NCI-H748 treated with DMSO at 0.1 percent for 48 hours (cell line): ENCODE measurements at regions not wholly inside any gene's neighbourhood (a gene's known extent, or its start where the extent isn't known, plus 50 kb on each side); places are given as distances from the start of the nearest gene placed in this dataset.
"Not testable (repeated sequence)": the region's sequence is repeated elsewhere in the genome, so short reads cannot be mapped to it uniquely, and the experiment has no call there.

Experiments
- DNase-seq: peaks from one replicate; lab custom pipeline; 2025; lab: John Stamatoyannopoulos, UW

GRCh38 chr7:152905949-152906348, 146.4 kb downstream of the ACTR3B start:
- no peak for DNase-seq

DNA sequence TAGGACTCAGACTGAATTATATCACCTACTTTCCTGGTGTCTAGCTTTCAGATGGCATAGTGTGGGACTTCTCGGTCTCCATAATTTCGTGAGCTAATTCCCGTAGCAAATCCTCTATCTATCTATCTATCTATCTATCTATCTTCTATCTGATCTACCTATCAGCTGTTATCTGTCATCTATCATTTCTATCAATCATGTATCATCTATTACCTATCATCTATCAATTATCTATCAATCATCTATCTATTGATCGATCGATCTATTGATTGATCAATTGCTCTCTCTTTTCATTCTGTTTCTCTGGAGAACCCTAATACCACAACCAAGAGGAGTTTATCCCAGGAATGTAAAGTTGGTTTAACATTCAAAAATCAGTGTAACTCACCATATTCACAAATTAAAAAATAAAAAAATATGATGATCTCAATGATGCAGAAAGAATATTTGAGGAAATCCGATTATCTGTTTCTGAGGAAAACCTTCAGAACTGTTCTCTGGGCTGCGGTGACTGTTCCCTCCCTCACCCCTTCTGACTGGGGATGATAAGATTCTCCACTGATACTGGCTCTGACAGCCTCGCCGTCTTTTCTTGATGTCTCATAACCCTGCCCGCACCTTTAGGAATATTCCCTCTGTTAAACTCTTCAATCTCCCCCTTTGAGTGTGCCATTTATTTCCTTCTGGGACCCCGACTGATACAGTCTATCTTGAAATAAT, 147.7 kb downstream of the ACTR3B start:
- DNase-seq: no peak

- DNase-seq: no peak
Measured at GRCh38 chr7:152909280-152909679, 149.7 kb downstream of the ACTR3B start.

DNA sequence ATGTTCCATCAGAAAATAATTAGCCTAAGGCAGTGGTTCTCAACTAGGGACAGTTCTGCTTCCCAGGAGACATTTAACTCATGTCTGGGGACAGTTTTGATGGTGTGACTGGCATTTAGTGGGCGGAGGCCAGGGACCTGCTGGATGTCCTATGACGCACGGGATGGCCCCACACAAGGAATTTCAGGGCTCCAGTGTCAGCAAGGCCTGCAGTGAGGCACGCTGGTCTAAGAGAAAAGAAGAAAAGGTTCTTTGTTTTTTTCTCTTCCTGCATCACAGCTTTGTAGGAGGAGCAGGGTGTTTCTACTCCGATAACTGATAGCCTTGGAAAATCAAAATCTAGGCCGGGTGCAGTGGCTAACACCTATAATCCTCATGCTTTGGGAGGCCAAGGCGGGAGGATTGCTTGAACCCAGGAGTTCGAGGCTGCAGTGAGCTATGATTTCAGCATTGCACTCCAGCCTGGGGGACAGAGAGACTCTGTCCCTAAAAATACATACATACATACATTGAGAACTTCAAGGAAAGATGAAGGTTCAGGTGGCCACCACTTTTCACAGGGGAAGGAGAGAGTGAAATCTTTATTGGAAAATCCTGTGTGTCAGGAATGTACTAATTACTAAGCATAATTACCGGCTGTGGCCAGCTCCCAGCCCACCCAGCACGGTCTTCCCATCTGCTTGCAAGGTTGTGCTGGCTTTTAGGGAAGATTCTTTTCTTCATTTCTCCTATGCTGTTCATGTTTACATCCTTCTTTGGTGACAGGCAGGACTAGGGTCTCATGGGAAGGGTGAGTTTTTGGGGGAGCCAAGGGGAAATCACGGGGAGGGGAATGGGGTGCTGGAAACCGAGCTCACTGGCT, 150.4 kb downstream of the ACTR3B start:
- no peak for DNase-seq

GRCh38 chr7:152910545-152911225, 151.1 kb downstream of the ACTR3B start:
- DNase-seq: no peak

GRCh38 chr7:152911226-152911560, 151.6 kb downstream of the ACTR3B start:
- no peak for DNase-seq

DNA sequence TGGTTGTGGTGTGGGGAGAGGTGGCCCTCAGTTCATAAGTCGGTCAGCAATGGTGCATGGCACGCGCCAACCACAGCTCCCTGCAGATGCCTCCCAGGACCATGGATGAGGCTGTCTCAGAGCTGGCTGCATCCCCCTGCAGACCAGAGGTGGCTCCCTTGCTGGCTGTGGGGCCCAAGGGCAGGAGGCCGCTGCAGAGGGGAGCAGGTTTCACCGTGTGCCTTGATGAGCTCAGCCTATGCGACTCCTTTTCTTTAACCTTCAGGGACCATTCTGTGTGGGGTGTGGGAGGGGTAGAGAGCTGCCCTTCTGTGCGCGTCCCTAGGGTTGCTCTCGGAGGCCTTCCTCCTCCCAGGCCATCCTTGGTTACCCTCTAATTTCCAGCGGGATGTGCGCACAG, 152.4 kb downstream of the ACTR3B start:
- no peak for DNase-seq

DNA sequence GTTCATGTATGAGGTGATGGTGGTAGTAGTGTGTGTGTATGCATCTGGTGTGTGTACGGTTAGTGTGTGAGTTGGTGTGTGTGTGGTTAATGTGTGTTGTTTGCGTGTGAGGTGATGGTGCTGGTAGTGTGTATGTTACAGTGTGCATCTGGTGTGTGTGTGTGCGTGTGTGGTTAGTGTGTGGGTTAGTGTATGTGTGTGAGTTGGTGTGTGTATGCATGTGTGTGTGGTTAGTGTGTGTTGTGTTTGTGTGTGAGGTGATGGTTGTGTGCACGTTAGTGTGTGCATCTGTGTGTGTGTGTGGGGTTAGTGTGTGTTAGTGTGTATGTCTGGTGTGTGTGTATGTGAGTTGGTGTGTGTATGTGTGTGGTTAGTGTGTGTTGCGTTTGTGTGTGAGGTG, 153.0 kb downstream of the ACTR3B start:
- no peak for DNase-seq

- DNase-seq: no peak
Measured at GRCh38 chr7:152913492-152913891, 153.9 kb downstream of the ACTR3B start.

GRCh38 chr7:152914014-152914844, 154.7 kb downstream of the ACTR3B start:
- no peak for DNase-seq

DNA sequence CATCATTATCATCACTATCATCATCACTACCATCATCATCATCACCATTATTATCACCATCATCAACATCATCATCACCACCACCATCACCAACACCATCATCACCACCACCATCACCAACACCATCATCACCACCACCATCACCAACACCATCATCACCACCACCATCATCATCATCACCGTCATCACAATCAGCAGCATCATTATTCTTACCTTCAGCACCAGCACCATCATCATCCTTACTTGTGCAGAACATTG, 155.2 kb downstream of the ACTR3B start:
- not testable (repeated sequence) for DNase-seq

GRCh38 chr7:152922318-152923081, 162.9 kb downstream of the ACTR3B start:
- no peak for DNase-seq

- no peak for DNase-seq
Measured at GRCh38 chr7:152923711-152924110, 164.2 kb downstream of the ACTR3B start.

DNA sequence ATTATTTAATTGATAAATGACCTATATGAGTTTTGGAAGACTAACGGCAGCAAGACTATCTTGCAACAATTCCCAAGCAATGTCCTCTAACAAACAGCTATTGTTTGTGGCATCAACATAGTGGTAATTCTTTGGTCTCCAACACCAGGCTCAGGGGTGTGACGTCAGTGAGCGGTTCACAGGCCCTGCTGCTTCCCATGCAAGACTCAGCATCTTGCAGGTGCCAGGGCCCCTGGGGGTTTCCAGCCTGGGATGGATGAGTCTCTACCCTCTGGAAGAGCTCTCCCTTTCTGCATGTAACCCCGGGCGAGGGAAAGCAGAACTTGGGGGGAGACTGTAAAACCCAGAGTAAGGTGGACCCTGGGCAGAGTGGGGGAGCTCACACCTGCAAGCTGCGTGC, 164.7 kb downstream of the ACTR3B start:
- DNase-seq: no peak

DNA sequence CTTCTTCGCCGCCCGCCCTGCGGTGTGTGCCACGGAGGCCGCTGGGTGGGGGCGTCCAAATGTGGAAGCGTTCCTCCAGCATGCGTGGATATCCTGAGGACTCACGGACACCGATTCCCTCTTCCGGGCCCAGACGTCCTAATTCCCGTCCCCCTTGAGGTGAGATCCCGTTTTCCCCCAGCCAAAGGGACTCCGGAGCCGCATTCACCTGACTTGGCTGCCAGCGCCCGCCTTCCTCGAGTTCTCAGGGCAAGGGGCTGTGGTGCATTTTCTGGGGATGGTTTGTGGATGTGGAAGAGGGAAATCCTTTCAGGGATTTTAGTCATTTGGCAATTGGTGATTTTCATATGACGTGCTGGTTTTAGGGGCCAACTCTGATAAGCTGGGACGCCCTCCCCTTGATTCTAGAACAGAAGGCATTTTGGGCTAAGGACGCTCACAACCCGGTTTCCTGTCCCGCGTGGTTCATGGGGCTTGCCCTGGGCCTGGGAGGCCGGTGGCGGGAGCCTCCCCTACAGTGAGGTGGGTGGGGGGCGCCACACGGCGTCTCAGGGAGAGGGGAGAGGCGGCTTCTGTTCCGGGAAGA, 165.4 kb downstream of the ACTR3B start:
- DNase-seq: no peak

DNA sequence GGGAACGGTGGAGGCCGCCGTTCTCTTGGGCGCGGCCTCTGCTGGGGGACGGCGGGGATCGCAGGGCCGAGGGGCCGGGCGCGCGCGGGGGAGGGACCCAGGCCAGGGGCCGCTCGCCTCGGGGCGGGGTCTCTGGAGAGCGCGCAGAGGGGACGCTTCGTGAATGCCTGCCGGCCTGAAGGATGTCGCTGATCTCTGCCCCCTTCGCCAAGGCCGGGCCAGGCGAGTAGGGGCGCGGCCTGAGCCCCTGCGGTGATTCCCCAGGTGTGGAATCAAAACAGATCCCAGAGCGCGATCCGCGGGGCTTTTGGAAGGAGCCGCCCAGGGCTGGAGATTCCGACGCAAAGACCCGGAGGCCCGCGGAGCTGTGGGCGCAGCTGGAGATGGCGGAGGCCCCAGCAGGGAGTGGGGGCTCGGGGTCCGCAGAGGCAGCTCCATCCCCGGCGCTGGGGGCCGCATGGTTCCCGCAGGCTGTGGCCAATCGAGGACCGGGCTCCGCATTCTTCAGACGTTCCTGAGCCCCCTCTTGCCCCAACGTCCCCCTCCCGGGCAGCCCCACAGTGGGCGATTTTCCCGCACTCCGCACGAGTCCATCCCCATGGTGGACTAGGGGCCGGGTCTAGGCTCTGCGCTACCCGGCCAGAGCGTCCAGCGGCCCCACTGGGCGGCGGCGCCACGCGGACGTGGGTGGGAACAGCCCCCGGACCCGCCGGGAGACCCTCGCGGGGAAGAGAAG, 166.0 kb downstream of the ACTR3B start:
- no peak for DNase-seq

DNA sequence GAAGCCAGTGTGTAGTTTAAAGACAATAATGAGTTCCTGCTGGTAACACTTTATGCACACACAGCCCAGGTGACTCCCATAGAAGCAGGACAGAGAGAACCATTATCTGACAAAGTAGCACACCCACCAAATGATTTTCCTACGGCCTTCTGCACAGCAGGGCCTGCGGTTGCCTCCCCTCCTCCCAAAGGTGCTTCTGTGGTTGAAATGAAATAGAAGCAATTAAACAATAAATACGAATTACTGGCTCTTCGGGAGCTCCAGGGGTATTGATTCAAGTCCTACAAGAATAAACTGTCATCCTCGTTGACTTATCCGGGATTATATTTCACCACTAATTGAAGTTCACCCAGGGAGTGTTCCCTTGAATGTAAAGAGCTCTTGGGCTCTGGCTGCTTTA, 172.1 kb downstream of the ACTR3B start:
- DNase-seq: peak; percentile 85

GRCh38 chr7:152937282-152937681, 177.7 kb downstream of the ACTR3B start:
- DNase-seq: no peak

DNA sequence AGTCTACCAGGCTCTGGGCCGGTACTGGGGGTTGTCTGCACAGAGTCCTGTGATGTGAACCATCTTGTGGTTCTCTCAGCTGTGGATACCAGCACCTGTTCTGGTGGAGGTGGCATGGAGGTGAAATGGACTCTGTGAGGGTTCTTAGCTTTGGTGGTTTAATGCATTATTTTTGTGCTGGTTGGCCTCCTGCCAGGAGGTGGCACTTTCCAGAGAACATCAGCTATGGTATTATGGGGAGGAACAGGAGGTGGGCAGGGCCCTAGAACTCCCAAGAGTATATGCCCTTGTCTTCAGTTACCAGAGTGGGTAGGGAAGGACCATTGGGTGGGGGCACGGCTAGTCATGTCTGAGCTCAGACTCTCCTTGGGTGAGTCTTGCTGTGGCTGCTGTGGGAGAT, 187.1 kb downstream of the ACTR3B start:
- not testable (repeated sequence) for DNase-seq

DNA sequence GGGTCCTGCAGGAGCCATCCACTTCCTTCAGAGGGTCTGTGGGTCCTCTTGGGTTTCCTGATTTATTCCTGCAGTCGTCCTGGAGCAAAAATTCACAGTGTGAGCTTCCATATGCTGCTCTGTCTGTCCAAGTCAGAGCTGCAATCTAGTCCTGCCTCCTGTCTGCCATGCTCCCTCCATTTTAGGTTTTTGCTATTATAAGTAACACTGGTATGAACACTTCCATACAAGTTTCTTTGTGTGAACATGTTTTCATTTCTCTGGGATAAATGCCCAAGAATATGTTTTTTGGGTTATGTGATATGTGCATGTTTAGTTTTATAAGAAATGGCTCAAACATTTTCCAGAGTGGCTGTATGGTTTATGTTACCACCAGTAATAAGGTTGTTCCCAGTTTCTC, 188.1 kb downstream of the ACTR3B start:
- DNase-seq: no peak

- no peak for DNase-seq
Measured at GRCh38 chr7:152949253-152949652, 189.7 kb downstream of the ACTR3B start.
